ENCODE measurements at regions not wholly inside any gene's neighbourhood (a gene's known extent, or its start where the extent isn't known, plus 50 kb on each side); places are given as distances from the start of the nearest gene placed in this dataset.

DNA sequence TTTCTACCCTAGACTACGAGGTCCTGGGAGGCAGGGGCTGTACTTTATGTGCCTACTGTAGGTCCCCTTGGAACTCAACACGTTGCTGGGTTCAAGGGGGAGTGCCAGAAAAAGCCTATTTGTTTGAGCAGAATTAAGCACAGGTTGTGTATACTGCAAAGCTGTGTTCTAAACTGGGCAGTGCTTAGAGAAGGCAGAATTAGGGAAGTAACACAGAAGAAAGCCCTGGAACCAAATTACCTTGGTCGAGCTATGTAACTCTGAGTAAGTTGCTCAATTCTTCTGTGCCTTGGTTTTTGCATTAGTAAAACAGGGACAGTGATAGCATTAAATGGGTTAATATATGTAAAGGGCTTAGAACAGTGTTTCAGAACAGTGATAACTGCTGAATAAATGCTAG is 245.0 kb upstream of the SFRP2 start:
- 60 to 65% methylated on average over 3 of the region's 3 CpGs for WGBS, 2 donors
- ATAC-seq (ENCODE audit: insufficient read depth, low FRiP score) (no peak), DNase-seq (no peak)
- TF ChIP-seq, protein P1, sequence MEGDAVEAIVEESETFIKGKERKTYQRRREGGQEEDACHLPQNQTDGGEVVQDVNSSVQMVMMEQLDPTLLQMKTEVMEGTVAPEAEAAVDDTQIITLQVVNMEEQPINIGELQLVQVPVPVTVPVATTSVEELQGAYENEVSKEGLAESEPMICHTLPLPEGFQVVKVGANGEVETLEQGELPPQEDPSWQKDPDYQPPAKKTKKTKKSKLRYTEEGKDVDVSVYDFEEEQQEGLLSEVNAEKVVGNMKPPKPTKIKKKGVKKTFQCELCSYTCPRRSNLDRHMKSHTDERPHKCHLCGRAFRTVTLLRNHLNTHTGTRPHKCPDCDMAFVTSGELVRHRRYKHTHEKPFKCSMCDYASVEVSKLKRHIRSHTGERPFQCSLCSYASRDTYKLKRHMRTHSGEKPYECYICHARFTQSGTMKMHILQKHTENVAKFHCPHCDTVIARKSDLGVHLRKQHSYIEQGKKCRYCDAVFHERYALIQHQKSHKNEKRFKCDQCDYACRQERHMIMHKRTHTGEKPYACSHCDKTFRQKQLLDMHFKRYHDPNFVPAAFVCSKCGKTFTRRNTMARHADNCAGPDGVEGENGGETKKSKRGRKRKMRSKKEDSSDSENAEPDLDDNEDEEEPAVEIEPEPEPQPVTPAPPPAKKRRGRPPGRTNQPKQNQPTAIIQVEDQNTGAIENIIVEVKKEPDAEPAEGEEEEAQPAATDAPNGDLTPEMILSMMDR (IDR thresholded peaks at IDR 0.05; ENCODE audit: control extremely low read depth, extremely low read depth), result no peak
- Histone ChIP-seq H3K4me3 (no peak overlapping the region), H3K9me3 (ENCODE audit: control insufficient read depth in 4 of 4, insufficient read depth in 3 of 4, low read length in 3 of 4) (peaks cover 0 to 3% (median 0%) of the 10 kb centered on the region in 4 donors), H3K36me3 (ENCODE audit: control insufficient read depth in 4 of 4, insufficient read depth in 4 of 4, low read length in 4 of 4) (no peaks in the 10 kb centered on the region), H3K4me1 (ENCODE audit: control insufficient read depth in 5 of 5, insufficient read depth in 5 of 5, low read length in 5 of 5) (no peaks in the 10 kb centered on the region), H3K9ac (ENCODE audit: insufficient read depth in 1 of 2, low read length in 2 of 2) (no peak overlapping the region), H3K27me3 (ENCODE audit: control insufficient read depth in 3 of 3, insufficient read depth in 3 of 3, low read length in 2 of 3) (no peaks in the 10 kb centered on the region), H3K27ac (ENCODE audit: low read depth in 1 of 2, low read length in 1 of 2) (no peak overlapping the region)

DNA sequence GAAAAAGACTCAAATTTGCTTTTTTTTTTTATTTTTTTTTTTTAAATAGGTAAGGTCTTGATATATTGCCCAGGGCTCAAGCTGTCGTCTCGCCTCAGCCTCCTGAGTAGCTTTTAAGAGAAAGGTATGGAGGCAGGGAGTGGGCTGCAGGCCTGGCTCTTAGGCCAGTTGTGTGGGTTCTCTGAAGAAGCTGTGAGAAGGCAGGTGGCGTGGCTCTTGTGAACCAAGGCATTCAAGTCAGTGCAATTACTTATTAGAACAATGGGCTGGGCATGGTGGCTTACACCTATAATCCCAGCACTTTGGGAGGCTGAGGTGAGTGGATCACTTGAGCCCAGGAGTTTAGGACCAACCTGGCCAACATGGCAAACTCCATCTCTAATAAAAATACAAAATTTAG is 244.0 kb upstream of the SFRP2 start:
- no peak for DNase-seq
- 90 to 94% methylated on average over 3 of the region's 3 CpGs for WGBS, 2 donors
- TF ChIP-seq, protein P1 (IDR thresholded peaks at IDR 0.05; ENCODE audit: control extremely low read depth, extremely low read depth), result no peak

DNA sequence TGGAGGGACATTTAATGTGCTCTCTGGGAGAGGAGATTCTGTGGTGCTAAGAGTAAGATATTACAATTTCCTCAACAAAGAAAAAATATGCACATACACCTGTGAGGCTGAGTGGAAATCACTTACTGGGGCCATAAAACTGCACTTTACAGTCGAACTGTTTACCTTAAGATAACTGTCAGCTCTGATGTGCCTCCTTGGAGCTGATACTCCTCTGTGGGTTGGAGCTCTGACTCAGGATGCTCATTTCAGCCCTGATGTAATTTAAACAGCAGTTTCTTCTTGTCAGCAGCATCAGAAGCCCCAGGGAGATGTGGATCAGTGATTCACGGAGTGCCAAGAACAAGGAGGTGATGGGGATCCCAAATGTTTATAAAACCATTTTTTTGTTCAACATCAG is 241.9 kb upstream of the SFRP2 start:
- 36 to 37% methylated on average over 2 of the region's 2 CpGs for WGBS, 2 donors
- no peaks in the 10 kb centered on the region for H3K36me3 ChIP-seq (ENCODE audit: control insufficient read depth in 4 of 4, insufficient read depth in 4 of 4, low read length in 4 of 4)
- DNase-seq (no peak), ATAC-seq (ENCODE audit: insufficient read depth, low FRiP score) (no peak)
- TF ChIP-seq, protein P1 (IDR thresholded peaks at IDR 0.05; ENCODE audit: control extremely low read depth, extremely low read depth), result no peak
- no peaks in the 10 kb centered on the region for H3K27me3 ChIP-seq (ENCODE audit: control insufficient read depth in 3 of 3, insufficient read depth in 3 of 3, low read length in 2 of 3)
- H3K27ac ChIP-seq (ENCODE audit: low read depth in 1 of 2, low read length in 1 of 2), result no peak overlapping the region
- no peaks in the 10 kb centered on the region for H3K4me1 ChIP-seq (ENCODE audit: control insufficient read depth in 5 of 5, insufficient read depth in 5 of 5, low read length in 5 of 5)
- no peak overlapping the region for H3K9ac ChIP-seq (ENCODE audit: insufficient read depth in 1 of 2, low read length in 2 of 2)
- H3K9me3 ChIP-seq (ENCODE audit: control insufficient read depth in 4 of 4, insufficient read depth in 3 of 4, low read length in 3 of 4), result peaks cover 0 to 3% (median 0%) of the 10 kb centered on the region in 4 donors
- H3K4me3 ChIP-seq, result no peak overlapping the region

More for the DNA sequence above, 244.0 kb upstream of the SFRP2 start:
- H3K27me3 ChIP-seq (ENCODE audit: control insufficient read depth in 3 of 3, insufficient read depth in 3 of 3, low read length in 2 of 3), result no peaks in the 10 kb centered on the region
- no peaks in the 10 kb centered on the region for H3K4me1 ChIP-seq (ENCODE audit: control insufficient read depth in 5 of 5, insufficient read depth in 5 of 5, low read length in 5 of 5)
- H3K36me3 ChIP-seq (ENCODE audit: control insufficient read depth in 4 of 4, insufficient read depth in 4 of 4, low read length in 4 of 4), result no peaks in the 10 kb centered on the region
- peaks cover 0 to 3% (median 0%) of the 10 kb centered on the region in 4 donors for H3K9me3 ChIP-seq (ENCODE audit: control insufficient read depth in 4 of 4, insufficient read depth in 3 of 4, low read length in 3 of 4)
- ATAC-seq (ENCODE audit: insufficient read depth, low FRiP score), result no peak
- H3K27ac ChIP-seq (ENCODE audit: low read depth in 1 of 2, low read length in 1 of 2), result no peak overlapping the region
- no peak overlapping the region for H3K4me3 ChIP-seq
- no peak overlapping the region for H3K9ac ChIP-seq (ENCODE audit: insufficient read depth in 1 of 2, low read length in 2 of 2)

DNA sequence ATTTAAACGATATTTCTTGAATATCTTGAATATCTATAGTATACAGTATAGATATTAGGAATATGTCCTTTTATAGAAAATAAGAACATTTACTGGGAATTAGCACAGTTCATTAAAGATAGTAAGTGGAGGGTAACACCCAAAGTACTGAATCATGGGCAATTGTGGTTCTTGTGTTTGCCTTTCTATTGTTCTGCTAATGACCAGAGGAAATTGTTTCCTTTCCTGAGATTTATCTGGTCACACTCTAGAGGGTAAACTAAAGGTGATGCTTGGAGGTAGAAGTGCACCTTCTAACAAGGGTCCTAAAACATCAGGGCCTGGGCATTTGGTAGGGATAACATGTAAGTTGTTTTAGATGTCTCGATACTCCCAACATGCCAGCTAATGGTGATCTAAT is 241.3 kb upstream of the SFRP2 start:
- Histone ChIP-seq H3K36me3 (ENCODE audit: control insufficient read depth in 4 of 4, insufficient read depth in 4 of 4, low read length in 4 of 4) (no peaks in the 10 kb centered on the region), H3K4me3 (no peak overlapping the region), H3K9ac (ENCODE audit: insufficient read depth in 1 of 2, low read length in 2 of 2) (no peak overlapping the region), H3K27ac (ENCODE audit: low read depth in 1 of 2, low read length in 1 of 2) (no peak overlapping the region), H3K27me3 (ENCODE audit: control insufficient read depth in 3 of 3, insufficient read depth in 3 of 3, low read length in 2 of 3) (no peaks in the 10 kb centered on the region), H3K4me1 (ENCODE audit: control insufficient read depth in 5 of 5, insufficient read depth in 5 of 5, low read length in 5 of 5) (no peaks in the 10 kb centered on the region), H3K9me3 (ENCODE audit: control insufficient read depth in 4 of 4, insufficient read depth in 3 of 4, low read length in 3 of 4) (peaks cover 0 to 3% (median 0%) of the 10 kb centered on the region in 4 donors)
- ATAC-seq (ENCODE audit: insufficient read depth, low FRiP score), result no peak
- WGBS, 2 donors, result 75 to 82% methylated on average over 2 of the region's 2 CpGs
- TF ChIP-seq, protein P1 (IDR thresholded peaks at IDR 0.05; ENCODE audit: control extremely low read depth, extremely low read depth), result no peak
- DNase-seq, result no peak
